Lung (tissue), 11 donors: ENCODE measurements at regions not wholly inside any gene's neighbourhood (a gene's known extent, or its start where the extent isn't known, plus 50 kb on each side); places are given as distances from the start of the nearest gene placed in this dataset.

Source experiments
- ATAC-seq: fragments of 200-7000 bp; cut with Tn5 transposase; one replicate; pipeline ENCODE4 v1.9.1; 2020; ENCODE audit warnings: moderate number of reproducible peaks; ENCODE audit not compliant: insufficient read depth, low FRiP score
- DNase-seq, 3 donors: peaks; one replicate each; pipeline ENCODE4 v3.0.0-alpha.2; 2013 to 2017
- H3K27ac ChIP-seq, 2 donors: one replicate each; pipeline ENCODE4 v1.5.1; 2013; ENCODE audit warnings: mild to moderate bottlenecking in 2 of 2, moderate library complexity in 2 of 2, control low read depth in 1 of 2, inconsistent platforms in 1 of 2, low read depth in 1 of 2, low read length in 1 of 2
- H3K27me3 ChIP-seq, 3 donors: one replicate each; pipeline ENCODE4 v1.5.1; 2013; ENCODE audit warnings: low read length in 2 of 3; ENCODE audit not compliant: control insufficient read depth in 3 of 3, insufficient read depth in 3 of 3
- H3K36me3 ChIP-seq, 4 donors: one replicate each; pipeline ENCODE4 v1.5.1; 2013; ENCODE audit warnings: low read length in 4 of 4, mild to moderate bottlenecking in 1 of 4, moderate library complexity in 1 of 4; ENCODE audit not compliant: control insufficient read depth in 4 of 4, insufficient read depth in 4 of 4
- H3K4me1 ChIP-seq, 5 donors: one replicate each; pipeline ENCODE4 v1.5.1; 2013; ENCODE audit warnings: low read length in 5 of 5, mild to moderate bottlenecking in 2 of 5, moderate library complexity in 1 of 5; ENCODE audit not compliant: control insufficient read depth in 5 of 5, insufficient read depth in 5 of 5
- H3K4me3 ChIP-seq: one replicate; pipeline ENCODE4 v1.5.1; 2013; ENCODE audit warnings: mild to moderate bottlenecking, control low read depth, moderate library complexity
- H3K9ac ChIP-seq, 2 donors: one replicate each; pipeline ENCODE4 v1.5.1; 2013; ENCODE audit warnings: low read length in 2 of 2, control low read depth in 1 of 2; ENCODE audit not compliant: insufficient read depth in 1 of 2
- H3K9me3 ChIP-seq, 4 donors: one replicate each; pipeline ENCODE4 v1.5.1; 2013; ENCODE audit warnings: low read length in 3 of 4, mild to moderate bottlenecking in 1 of 4, moderate library complexity in 1 of 4; ENCODE audit not compliant: control insufficient read depth in 4 of 4, insufficient read depth in 3 of 4
- CTCF ChIP-seq: IDR thresholded peaks from 2 replicates; pipeline ENCODE4 v1.5.1; 2012; ENCODE audit warnings: mild to moderate bottlenecking; ENCODE audit errors: control extremely low read depth, extremely low read depth
- WGBS, 2 donors: extraction: QIAGEN DNeasy Blood & Tissue Kit; methylation state at CpG; one replicate each; pipeline ENCODE4 v1.1.7; 2013; 5-methylcytosine and 5-hydroxymethylcytosine counted together
- donor health status: control.
- donor health status: control.
- donor health status: Bipolar disorder and iron deficiency.
- donor health status: healthy.
- donor health status: DM: yes; HTN: yes; CAD: no.

GRCh38 chr4:63578383-63578782, 830.9 kb downstream of the TECRL start:
- no peaks in the 10 kb centered on the region for H3K27me3 ChIP-seq
- H3K36me3 ChIP-seq: no peaks in the 10 kb centered on the region
- H3K9ac ChIP-seq: no peak overlapping the region
- no peak for ATAC-seq
- TF ChIP-seq CTCF: no peak
- H3K27ac ChIP-seq: no peak overlapping the region
- peaks cover 0 to 2% (median under 1%) of the 10 kb centered on the region in 4 donors for H3K9me3 ChIP-seq
- no peaks in the 10 kb centered on the region for H3K4me1 ChIP-seq
- H3K4me3 ChIP-seq: no peak overlapping the region
- no peak for DNase-seq

GRCh38 chr4:63566658-63567057, 842.6 kb downstream of the TECRL start:
- Histone ChIP-seq H3K27me3 (no peaks in the 10 kb centered on the region), H3K4me3 (no peak overlapping the region), H3K9ac (no peak overlapping the region), H3K4me1 (no peaks in the 10 kb centered on the region), H3K27ac (no peak overlapping the region), H3K36me3 (no peaks in the 10 kb centered on the region), H3K9me3 (peaks cover 0 to 11% (median under 1%) of the 10 kb centered on the region in 4 donors)
- ATAC-seq (no peak), DNase-seq (no peak)
- no peak for TF ChIP-seq CTCF
- WGBS, 2 donors: 45 to 61% methylated on average over 2 of the region's 2 CpGs

- no peak overlapping the region for H3K4me3 ChIP-seq
- peak in 1 of 3 donors; percentile 5 for DNase-seq
- H3K27me3 ChIP-seq: no peaks in the 10 kb centered on the region
- no peaks in the 10 kb centered on the region for H3K36me3 ChIP-seq
- H3K9me3 ChIP-seq: peaks cover 0 to 5% (median 2%) of the 10 kb centered on the region in 4 donors
- 61 to 71% methylated on average over 4 of the region's 4 CpGs for WGBS, 2 donors
- H3K9ac ChIP-seq: no peak overlapping the region
- TF ChIP-seq CTCF: no peak
- H3K4me1 ChIP-seq: no peaks in the 10 kb centered on the region
- no peak overlapping the region for H3K27ac ChIP-seq
- ATAC-seq: no peak
Observed at GRCh38 chr4:63563288-63564014, 845.8 kb downstream of the TECRL start.

- Histone ChIP-seq H3K27ac (no peak overlapping the region), H3K36me3 (no peaks in the 10 kb centered on the region), H3K9ac (no peak overlapping the region), H3K4me1 (no peaks in the 10 kb centered on the region), H3K27me3 (no peaks in the 10 kb centered on the region), H3K4me3 (no peak overlapping the region), H3K9me3 (peaks cover 0 to 5% (median 0%) of the 10 kb centered on the region in 4 donors)
- ATAC-seq: no peak
- no peak for TF ChIP-seq CTCF
- DNase-seq: no peak
Observed at GRCh38 chr4:63558709-63559108, 850.5 kb downstream of the TECRL start.
